ENCODE measurements at regions not wholly inside any gene's neighbourhood (a gene's known extent, or its start where the extent isn't known, plus 50 kb on each side); places are given as distances from the start of the nearest gene placed in this dataset.
"Not testable (repeated sequence)": the region's sequence is repeated elsewhere in the genome, so short reads cannot be mapped to it uniquely, and the experiment has no call there.

GRCh38 chrX:130552444-130553073, 150.8 kb downstream of the RBMX2 start:
- no peak for DNase-seq

- DNase-seq: no peak
Observed at GRCh38 chrX:130555341-130555740, 153.6 kb downstream of the RBMX2 start.

- no peak for DNase-seq
Observed at GRCh38 chrX:130555757-130556156, 154.0 kb downstream of the RBMX2 start.

- DNase-seq: no peak
Observed at GRCh38 chrX:130556951-130557350, 155.2 kb downstream of the RBMX2 start.

GRCh38 chrX:130560544-130560943, 158.8 kb downstream of the RBMX2 start:
- no peak for DNase-seq

- no peak for DNase-seq
Observed at GRCh38 chrX:130561930-130562329, 160.1 kb downstream of the RBMX2 start.

GRCh38 chrX:130563476-130563875, 161.7 kb downstream of the RBMX2 start:
- no peak for DNase-seq

GRCh38 chrX:130566028-130566683, 164.4 kb downstream of the RBMX2 start:
- no peak for DNase-seq

GRCh38 chrX:130573030-130573429, 171.2 kb downstream of the RBMX2 start:
- DNase-seq: not testable (repeated sequence)
